Smooth muscle cell (in vitro differentiated cells): ENCODE measurements at regions not wholly inside any gene's neighbourhood (a gene's known extent, or its start where the extent isn't known, plus 50 kb on each side); places are given as distances from the start of the nearest gene placed in this dataset.

Experiments
- DNase-seq: peaks from one replicate; lab custom pipeline; 2025; ENCODE audit not compliant: unreplicated experiment; lab: John Stamatoyannopoulos, UW
- H2AFZ ChIP-seq: fragments of 200-600 bp; sonication (generic); 2 replicates; pipeline ENCODE4 v1.6.0; 2016; ENCODE audit warnings: antibody characterized with exemption, low read depth, mild to moderate bottlenecking
- H3F3A ChIP-seq: fragments of 200-600 bp; sonication (generic); 2 replicates; pipeline ENCODE4 v1.6.0; 2017; ENCODE audit warnings: antibody characterized with exemption, low read depth
- H3K27ac ChIP-seq: fragments of 200-600 bp; sonication (generic); 2 replicates; pipeline ENCODE4 v1.5.1; 2016; ENCODE audit warnings: low read depth, mild to moderate bottlenecking
- H3K27me3 ChIP-seq: fragments of 200-600 bp; sonication (generic); 2 replicates; pipeline ENCODE4 v1.6.1; 2016; ENCODE audit warnings: low read depth, mild to moderate bottlenecking
- H3K36me3 ChIP-seq: fragments of 200-600 bp; sonication (generic); 2 replicates; pipeline ENCODE4 v1.5.1; 2016; ENCODE audit warnings: low read depth
- H3K4me1 ChIP-seq: fragments of 200-600 bp; sonication (generic); 2 replicates; pipeline ENCODE4 v1.5.1; 2016; ENCODE audit warnings: low read depth
- H3K4me2 ChIP-seq: fragments of 200-600 bp; sonication (generic); 2 replicates; pipeline ENCODE4 v1.6.0; 2016; ENCODE audit warnings: mild to moderate bottlenecking
- H3K4me3 ChIP-seq: fragments of 200-600 bp; sonication (generic); 2 replicates; pipeline ENCODE4 v1.5.1; 2016; ENCODE audit warnings: mild to moderate bottlenecking
- H3K79me2 ChIP-seq: fragments of 200-600 bp; sonication (generic); 2 replicates; pipeline ENCODE4 v1.6.0; 2016; ENCODE audit warnings: low read depth, mild to moderate bottlenecking
- H3K9ac ChIP-seq: fragments of 200-600 bp; sonication (generic); 2 replicates; pipeline ENCODE4 v1.6.0; 2016; ENCODE audit warnings: low read depth
- H3K9me3 ChIP-seq: fragments of 200-600 bp; sonication (generic); replicated peaks from 2 replicates; pipeline ENCODE4 v1.5.1; 2016; ENCODE audit warnings: low read depth
- H4K20me1 ChIP-seq: fragments of 200-600 bp; sonication (generic); 2 replicates; pipeline ENCODE4 v1.6.0; 2016; ENCODE audit warnings: low read depth
- WGBS: methylation state at CpG from one replicate; pipeline ENCODE4 v1.1.7; 2016; ENCODE audit warnings: low lambda C conversion rate; 5-methylcytosine and 5-hydroxymethylcytosine counted together
- TF ChIP-seq, protein P1 (sequence below): fragments of 200-600 bp; sonication (generic); IDR thresholded peaks from 2 replicates; pipeline ENCODE4 v1.5.1; 2017; ENCODE audit warnings: borderline replicate concordance, mild to moderate bottlenecking, antibody characterized with exemption; ENCODE audit not compliant: insufficient read depth, poor library complexity, severe bottlenecking

DNA sequence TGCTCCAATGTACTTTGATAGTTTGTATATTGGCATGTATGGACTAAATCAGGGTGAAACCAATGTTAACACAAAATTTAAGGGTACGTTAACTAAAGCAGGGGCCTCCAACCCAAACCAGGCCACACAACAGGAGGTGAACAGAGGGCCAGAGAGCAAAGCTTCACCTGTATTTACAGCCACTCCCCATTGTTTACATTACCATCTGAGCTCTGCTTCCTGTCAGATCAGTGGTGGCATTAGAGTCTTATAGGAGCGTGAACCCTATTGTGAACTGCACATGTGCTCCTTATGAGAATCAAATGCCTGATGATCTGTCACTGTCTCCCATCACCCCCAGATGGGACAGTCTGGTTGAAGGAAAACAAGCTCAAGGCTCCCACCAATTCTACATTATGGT is 62.0 kb upstream of the SCIN start:
- H3K27ac ChIP-seq = no peak overlapping the region
- H3K4me2 ChIP-seq = no peak overlapping the region
- no peak overlapping the region for H2AFZ ChIP-seq
- no peaks in the 10 kb centered on the region for H3K79me2 ChIP-seq
- H3K36me3 ChIP-seq = no peaks in the 10 kb centered on the region
- 93% methylated on average over 2 of the region's 2 CpGs for WGBS
- no peak for DNase-seq
- no peaks in the 10 kb centered on the region for H3K27me3 ChIP-seq
- no peak overlapping the region for H3K4me3 ChIP-seq
- H3K9me3 ChIP-seq = no peaks in the 10 kb centered on the region
- no peaks in the 10 kb centered on the region for H4K20me1 ChIP-seq
- H3F3A ChIP-seq = no peaks in the 10 kb centered on the region
- no peak overlapping the region for H3K9ac ChIP-seq
- TF ChIP-seq, protein P1, sequence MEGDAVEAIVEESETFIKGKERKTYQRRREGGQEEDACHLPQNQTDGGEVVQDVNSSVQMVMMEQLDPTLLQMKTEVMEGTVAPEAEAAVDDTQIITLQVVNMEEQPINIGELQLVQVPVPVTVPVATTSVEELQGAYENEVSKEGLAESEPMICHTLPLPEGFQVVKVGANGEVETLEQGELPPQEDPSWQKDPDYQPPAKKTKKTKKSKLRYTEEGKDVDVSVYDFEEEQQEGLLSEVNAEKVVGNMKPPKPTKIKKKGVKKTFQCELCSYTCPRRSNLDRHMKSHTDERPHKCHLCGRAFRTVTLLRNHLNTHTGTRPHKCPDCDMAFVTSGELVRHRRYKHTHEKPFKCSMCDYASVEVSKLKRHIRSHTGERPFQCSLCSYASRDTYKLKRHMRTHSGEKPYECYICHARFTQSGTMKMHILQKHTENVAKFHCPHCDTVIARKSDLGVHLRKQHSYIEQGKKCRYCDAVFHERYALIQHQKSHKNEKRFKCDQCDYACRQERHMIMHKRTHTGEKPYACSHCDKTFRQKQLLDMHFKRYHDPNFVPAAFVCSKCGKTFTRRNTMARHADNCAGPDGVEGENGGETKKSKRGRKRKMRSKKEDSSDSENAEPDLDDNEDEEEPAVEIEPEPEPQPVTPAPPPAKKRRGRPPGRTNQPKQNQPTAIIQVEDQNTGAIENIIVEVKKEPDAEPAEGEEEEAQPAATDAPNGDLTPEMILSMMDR = no peak
- no peaks in the 10 kb centered on the region for H3K4me1 ChIP-seq

DNA sequence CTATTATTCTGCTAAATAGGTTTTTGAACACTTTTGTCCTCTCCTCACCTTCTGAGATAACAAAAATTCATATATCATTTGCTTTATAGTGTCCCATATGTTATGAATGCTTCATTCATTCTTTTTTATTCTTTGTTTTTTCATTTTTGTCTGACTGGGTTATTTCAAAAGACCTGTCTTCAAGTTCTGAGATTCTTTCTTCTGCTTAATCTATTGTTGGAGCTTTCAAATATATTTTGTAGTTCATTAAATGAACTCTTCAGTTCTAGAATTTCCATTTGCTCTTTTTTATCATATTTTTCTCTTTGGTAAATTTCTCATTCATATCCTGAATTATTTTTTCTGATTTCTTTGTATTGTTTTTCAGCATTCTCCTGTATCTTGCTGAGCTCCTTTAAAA is 53.1 kb upstream of the SCIN start:
- no peak overlapping the region for H2AFZ ChIP-seq
- no peaks in the 10 kb centered on the region for H3F3A ChIP-seq
- no peak overlapping the region for H3K4me2 ChIP-seq
- TF ChIP-seq, protein P1 = no peak
- peaks cover 6% of the 10 kb centered on the region for H3K27me3 ChIP-seq
- H3K9ac ChIP-seq = no peak overlapping the region
- H4K20me1 ChIP-seq = no peaks in the 10 kb centered on the region
- H3K9me3 ChIP-seq = no peaks in the 10 kb centered on the region
- H3K4me1 ChIP-seq = no peaks in the 10 kb centered on the region
- no peaks in the 10 kb centered on the region for H3K36me3 ChIP-seq
- H3K4me3 ChIP-seq = no peak overlapping the region
- no peaks in the 10 kb centered on the region for H3K79me2 ChIP-seq
- no peak overlapping the region for H3K27ac ChIP-seq
- no peak for DNase-seq

DNA sequence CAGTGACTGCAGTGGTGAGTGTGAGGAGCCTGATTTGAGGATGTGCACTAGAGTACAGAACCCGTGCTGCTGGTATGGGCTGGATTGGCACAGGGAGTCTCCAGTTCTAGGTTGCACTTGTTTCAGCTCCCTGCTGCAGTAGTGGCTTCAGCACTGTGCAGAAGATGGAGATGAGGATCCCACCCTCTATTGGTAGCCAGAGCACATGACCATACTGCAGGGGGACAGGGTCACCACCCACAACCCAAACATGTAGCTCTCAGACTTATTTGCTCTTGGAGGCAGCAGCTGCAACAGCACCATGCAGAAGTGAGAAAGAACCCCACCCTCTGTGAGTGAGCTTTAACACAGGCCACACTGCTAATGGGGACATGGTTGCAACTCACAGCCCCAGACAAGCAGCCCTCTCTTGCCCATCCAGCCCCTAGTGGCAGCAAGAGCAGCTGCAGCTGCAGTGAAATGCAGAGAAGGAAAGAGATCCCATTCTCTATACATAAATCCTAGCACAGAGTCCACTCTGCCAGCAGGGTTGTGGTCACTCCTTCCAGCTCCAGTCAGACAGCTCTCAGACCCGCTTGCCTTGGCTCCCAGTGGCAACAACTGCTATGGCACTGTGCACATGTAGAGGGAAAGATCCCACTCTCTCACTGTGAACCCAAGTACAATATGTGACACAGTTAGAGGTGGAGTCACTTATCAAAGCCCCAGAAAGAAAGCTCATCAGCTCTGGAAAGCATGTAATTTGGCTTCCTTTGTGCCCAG is 51.4 kb upstream of the SCIN start:
- DNase-seq = no peak
- no peaks in the 10 kb centered on the region for H3F3A ChIP-seq
- no peaks in the 10 kb centered on the region for H3K79me2 ChIP-seq
- H2AFZ ChIP-seq = no peak overlapping the region
- no peaks in the 10 kb centered on the region for H3K4me1 ChIP-seq
- TF ChIP-seq, protein P1 = peak; percentile 34
- H4K20me1 ChIP-seq = no peaks in the 10 kb centered on the region
- H3K4me2 ChIP-seq = no peak overlapping the region
- 75% methylated on average over 2 of the region's 2 CpGs for WGBS
- no peaks in the 10 kb centered on the region for H3K9me3 ChIP-seq
- no peak overlapping the region for H3K4me3 ChIP-seq
- no peak overlapping the region for H3K27ac ChIP-seq
- H3K27me3 ChIP-seq = peaks cover 6% of the 10 kb centered on the region
- no peaks in the 10 kb centered on the region for H3K36me3 ChIP-seq
- no peak overlapping the region for H3K9ac ChIP-seq

DNA sequence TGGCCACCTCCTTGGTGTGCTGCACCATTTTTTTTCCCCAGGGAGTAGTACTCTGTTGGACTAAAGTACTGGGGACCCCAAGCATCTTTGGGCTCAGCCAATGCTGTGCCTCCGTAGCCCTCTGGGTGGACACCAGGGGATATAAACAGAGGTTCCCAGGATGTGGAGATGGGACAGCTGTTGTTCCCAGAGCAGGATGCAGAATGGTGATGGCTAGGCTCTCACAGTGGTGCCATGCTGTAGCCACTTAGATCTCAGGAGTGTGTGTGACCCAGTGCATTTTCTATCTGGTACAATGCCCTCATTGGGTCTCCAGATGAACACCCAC is 50.9 kb upstream of the SCIN start:
- DNase-seq = no peak
- H4K20me1 ChIP-seq = no peaks in the 10 kb centered on the region
- TF ChIP-seq, protein P1 = no peak
- no peak overlapping the region for H3K9ac ChIP-seq
- H3K4me2 ChIP-seq = no peak overlapping the region
- no peak overlapping the region for H2AFZ ChIP-seq
- no peaks in the 10 kb centered on the region for H3K79me2 ChIP-seq
- H3K36me3 ChIP-seq = no peaks in the 10 kb centered on the region
- no peak overlapping the region for H3K4me3 ChIP-seq
- H3K27ac ChIP-seq = no peak overlapping the region
- no peaks in the 10 kb centered on the region for H3F3A ChIP-seq
- H3K4me1 ChIP-seq = no peaks in the 10 kb centered on the region
- WGBS = 43% methylated on average over 1 of the region's 1 CpG
- peaks cover 6% of the 10 kb centered on the region for H3K27me3 ChIP-seq
- H3K9me3 ChIP-seq = no peaks in the 10 kb centered on the region
